IPS DF 6.9 (cell line): ENCODE measurements at regions not wholly inside any gene's neighbourhood (a gene's known extent, or its start where the extent isn't known, plus 50 kb on each side); places are given as distances from the start of the nearest gene placed in this dataset.

Experiments used
- DNase-seq: peaks from one replicate; pipeline ENCODE4 v3.0.0-alpha.2; 2013; ENCODE audit warnings: low read depth, low spot score
- H3K27ac ChIP-seq: one replicate; pipeline ENCODE4 v1.5.1; 2013; ENCODE audit warnings: low read length, control low read depth
- H3K27me3 ChIP-seq: 2 replicates; pipeline ENCODE4 v1.6.1; 2013; ENCODE audit warnings: mild to moderate bottlenecking, low read length; ENCODE audit not compliant: control insufficient read depth, insufficient read depth
- H3K36me3 ChIP-seq: 2 replicates; pipeline ENCODE4 v1.6.1; 2013; ENCODE audit warnings: low read length; ENCODE audit not compliant: control insufficient read depth, insufficient read depth
- H3K4me1 ChIP-seq: 2 replicates; pipeline ENCODE4 v1.6.1; 2013; ENCODE audit warnings: low read length; ENCODE audit not compliant: control insufficient read depth, insufficient read depth
- H3K4me3 ChIP-seq: 2 replicates; pipeline ENCODE4 v1.5.1; 2013; ENCODE audit warnings: mild to moderate bottlenecking, low read length
- H3K9me3 ChIP-seq: 2 replicates; pipeline ENCODE4 v1.6.1; 2013; ENCODE audit warnings: low read length, inconsistent platforms; ENCODE audit not compliant: control insufficient read depth, insufficient read depth
- WGBS: extraction: QIAGEN DNeasy Blood & Tissue Kit; methylation state at CpG from one replicate; pipeline ENCODE4 v1.1.7; 2013; ENCODE audit warnings: mixed read lengths, missing lambda C conversion rate; ENCODE audit not compliant: insufficient read length, insufficient coverage; 5-methylcytosine and 5-hydroxymethylcytosine counted together

DNA sequence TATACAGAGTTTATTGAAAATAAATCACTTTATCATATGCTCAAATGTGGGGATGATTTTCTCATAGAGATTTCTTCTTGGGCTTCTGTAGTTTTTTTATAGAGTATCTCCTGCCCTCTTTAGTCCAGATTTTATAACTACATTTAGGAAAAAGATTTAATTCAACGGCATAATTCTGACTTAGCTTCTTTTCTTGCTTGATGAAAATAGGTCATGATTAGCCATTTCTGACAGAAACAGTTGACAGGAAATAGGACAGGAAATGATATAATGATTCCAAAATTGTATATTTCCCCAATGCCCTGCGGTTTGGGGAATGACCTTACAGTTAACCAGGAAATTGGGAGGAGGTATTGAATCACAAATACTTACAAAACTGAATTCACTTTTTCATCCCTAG is 1531.9 kb upstream of the ACVR2A start:
- no peaks in the 10 kb centered on the region for H3K9me3 ChIP-seq
- H3K36me3 ChIP-seq = no peaks in the 10 kb centered on the region
- no CpG with 5 or more reads among the region's 2 CpGs for WGBS
- no peaks in the 10 kb centered on the region for H3K27me3 ChIP-seq
- no peaks in the 10 kb centered on the region for H3K4me1 ChIP-seq
- DNase-seq = no peak
- no peak overlapping the region for H3K4me3 ChIP-seq
- H3K27ac ChIP-seq = no peak overlapping the region

DNA sequence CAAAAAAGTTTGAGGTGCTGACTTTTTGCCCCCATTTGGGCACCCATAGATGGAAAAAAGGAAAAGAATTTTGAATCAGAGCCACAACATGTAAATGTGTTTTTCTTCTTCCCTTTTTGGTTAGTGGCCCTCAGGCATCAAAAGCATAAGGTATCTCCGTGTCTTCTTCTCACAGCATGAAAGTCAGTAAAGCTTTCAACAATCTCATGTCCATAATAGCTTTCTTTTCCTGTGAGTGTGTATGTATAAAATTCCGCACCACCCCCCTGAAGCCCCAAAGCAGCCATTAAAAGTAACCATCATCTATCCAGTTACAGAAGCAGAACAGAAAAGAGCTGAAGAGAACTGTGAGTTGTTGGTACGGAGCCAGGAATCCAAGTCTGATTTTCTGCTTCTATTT is 1539.7 kb upstream of the ACVR2A start:
- Histone ChIP-seq H3K4me3 (no peak overlapping the region), H3K9me3 (no peaks in the 10 kb centered on the region), H3K36me3 (no peaks in the 10 kb centered on the region), H3K4me1 (no peaks in the 10 kb centered on the region), H3K27me3 (no peaks in the 10 kb centered on the region), H3K27ac (no peak overlapping the region)
- no peak for DNase-seq
- WGBS = no CpG with 5 or more reads among the region's 3 CpGs

DNA sequence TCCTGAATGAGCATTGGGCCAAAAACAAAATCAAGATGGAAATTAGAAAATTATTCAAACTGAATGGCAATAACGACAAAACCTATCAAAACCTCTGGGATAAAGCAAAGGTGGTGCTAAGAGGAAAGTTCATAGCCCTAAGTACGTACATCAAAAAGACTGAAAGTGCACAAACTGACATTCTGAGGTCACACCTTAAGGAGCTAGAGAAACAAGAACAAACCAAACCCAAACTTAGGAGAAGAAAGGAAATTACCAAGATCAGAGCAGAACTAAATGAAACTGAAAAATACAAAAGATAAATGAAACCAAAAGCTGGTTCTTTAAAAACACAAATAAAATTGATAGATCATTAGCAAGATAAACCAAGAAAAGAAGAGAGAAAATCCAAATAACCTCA is 1543.5 kb upstream of the ACVR2A start:
- Histone ChIP-seq H3K36me3 (no peaks in the 10 kb centered on the region), H3K27ac (no peak overlapping the region), H3K9me3 (no peaks in the 10 kb centered on the region), H3K4me3 (no peak overlapping the region), H3K4me1 (no peaks in the 10 kb centered on the region), H3K27me3 (no peaks in the 10 kb centered on the region)
- no CpG with 5 or more reads among the region's 2 CpGs for WGBS
- no peak for DNase-seq

DNA sequence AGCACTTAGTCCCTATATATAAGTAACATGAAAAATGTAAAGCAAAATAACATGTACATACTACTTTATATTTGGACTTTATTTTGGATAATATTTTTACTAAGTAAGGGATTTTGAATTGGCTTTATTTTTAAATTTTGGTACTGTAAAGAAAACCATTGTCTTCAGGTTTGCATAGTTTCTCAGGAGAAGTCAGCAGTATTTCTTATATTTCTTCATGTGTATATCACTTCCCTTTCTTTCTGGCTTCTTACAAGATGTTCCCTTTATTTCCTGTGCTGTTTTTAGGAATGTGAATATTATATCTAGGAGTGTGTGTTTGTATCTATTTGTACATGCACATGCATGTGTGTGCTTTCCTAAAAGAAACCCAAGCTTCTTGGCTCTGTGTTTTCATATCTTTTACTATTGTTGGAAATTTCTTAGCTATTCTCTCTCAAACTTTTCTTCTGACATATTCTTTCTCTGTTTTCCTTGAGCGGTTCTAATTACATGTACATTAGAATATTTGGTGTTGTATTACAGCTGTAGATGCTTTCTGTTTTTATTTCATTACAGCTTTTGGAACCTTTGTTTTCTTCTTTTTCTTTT is 1549.7 kb upstream of the ACVR2A start:
- H3K27ac ChIP-seq = no peak overlapping the region
- no peaks in the 10 kb centered on the region for H3K4me1 ChIP-seq
- WGBS = no CpG with 5 or more reads among the region's 1 CpG
- no peak overlapping the region for H3K4me3 ChIP-seq
- no peaks in the 10 kb centered on the region for H3K9me3 ChIP-seq
- H3K27me3 ChIP-seq = no peaks in the 10 kb centered on the region
- no peaks in the 10 kb centered on the region for H3K36me3 ChIP-seq
- DNase-seq = no peak

DNA sequence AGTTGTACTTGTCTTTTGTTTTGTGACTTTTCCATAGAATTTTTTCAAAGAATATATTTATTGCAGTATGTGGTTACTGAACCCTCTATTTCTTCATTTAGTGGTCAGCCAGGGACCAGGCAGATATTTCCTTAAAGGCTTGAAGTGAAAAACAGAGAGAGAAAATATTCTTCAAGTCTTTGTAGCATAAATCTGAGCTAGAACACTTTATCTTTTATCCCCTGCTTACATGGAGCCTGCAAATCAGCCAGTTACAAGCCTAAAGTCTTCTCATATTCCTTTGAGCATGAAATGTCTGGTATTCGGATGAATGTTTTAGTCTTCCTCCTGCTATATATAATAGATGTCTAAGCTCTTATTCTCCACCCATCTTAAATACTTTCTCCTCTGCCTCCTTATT is 1557.5 kb upstream of the ACVR2A start:
- Histone ChIP-seq H3K36me3 (no peaks in the 10 kb centered on the region), H3K4me3 (no peak overlapping the region), H3K27ac (no peak overlapping the region), H3K9me3 (no peaks in the 10 kb centered on the region), H3K27me3 (no peaks in the 10 kb centered on the region), H3K4me1 (no peaks in the 10 kb centered on the region)
- no peak for DNase-seq
- WGBS = no CpG with 5 or more reads among the region's 1 CpG

DNA sequence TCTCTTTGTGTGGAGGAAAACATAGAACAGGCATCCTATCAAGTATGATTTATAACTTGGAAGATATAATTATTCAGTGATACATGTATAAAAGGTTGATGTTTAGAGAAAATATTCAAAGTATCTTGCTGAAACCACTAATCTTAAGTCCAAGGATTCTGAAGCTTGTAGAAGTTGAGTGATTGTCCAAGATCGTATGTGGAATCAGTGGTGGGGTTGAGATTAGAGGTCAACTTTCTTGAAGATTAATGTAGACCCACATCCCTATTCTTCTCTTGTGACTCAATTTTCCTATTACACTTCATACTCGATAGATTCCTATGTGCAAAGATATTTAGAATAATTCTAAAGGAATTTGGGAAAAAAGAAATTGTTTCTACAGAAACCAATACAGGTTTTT is 1565.9 kb upstream of the ACVR2A start:
- DNase-seq = no peak
- Histone ChIP-seq H3K27me3 (no peaks in the 10 kb centered on the region), H3K4me3 (no peak overlapping the region), H3K4me1 (no peaks in the 10 kb centered on the region), H3K36me3 (no peaks in the 10 kb centered on the region), H3K27ac (no peak overlapping the region), H3K9me3 (no peaks in the 10 kb centered on the region)
- no CpG with 5 or more reads among the region's 2 CpGs for WGBS

DNA sequence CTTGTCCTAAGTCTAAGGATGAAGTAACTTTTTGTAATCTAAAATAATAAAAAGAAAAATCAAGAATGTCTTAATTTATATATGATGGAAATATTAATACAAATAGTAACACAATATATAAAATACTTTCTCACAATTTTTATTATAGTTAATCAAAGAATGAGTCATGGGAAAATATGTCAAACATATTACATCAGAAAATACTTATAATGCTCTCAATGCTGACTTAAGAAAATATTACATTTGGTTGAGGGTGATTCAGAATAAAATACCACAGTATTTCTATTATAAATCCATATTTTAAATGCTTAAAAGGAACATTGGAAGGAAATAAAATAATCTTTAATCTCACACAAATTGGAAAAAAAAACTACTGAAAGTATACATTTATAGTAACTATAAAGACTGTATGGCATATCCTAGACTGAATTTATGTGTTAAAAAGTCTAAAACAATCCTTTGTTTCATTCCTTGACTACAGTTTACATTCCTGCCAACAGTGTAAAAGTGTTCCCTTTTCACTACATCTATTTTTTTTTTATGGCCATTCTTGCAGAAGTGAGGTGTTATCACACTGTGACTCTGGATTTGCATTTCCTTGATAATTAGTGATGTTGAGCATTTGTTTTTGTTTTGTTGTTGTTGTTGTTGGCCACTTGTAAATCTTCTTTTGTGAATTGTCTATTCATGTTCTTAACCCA is 1573.5 kb upstream of the ACVR2A start:
- no peak overlapping the region for H3K4me3 ChIP-seq
- H3K4me1 ChIP-seq = no peaks in the 10 kb centered on the region
- H3K27ac ChIP-seq = no peak overlapping the region
- no peaks in the 10 kb centered on the region for H3K27me3 ChIP-seq
- H3K9me3 ChIP-seq = no peaks in the 10 kb centered on the region
- DNase-seq = no peak
- H3K36me3 ChIP-seq = no peaks in the 10 kb centered on the region

DNA sequence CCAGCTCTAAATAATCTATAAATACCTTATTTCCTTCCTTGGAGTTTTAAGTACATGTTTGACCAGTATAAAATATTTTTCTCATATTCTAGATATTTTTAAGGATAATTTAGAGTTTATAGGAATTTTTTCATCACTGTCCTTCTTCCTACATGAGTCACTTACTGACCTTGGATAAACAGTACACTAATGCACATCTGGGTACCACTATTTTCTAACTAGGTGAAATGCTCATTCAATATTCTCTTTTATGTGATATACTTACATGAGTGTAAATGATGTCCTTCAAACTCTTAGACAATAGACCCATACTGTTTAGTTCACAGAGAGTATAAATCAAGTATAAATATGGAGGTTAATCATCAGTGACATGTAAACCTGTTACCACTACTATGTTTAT is 1574.2 kb upstream of the ACVR2A start:
- Histone ChIP-seq H3K27me3 (no peaks in the 10 kb centered on the region), H3K9me3 (no peaks in the 10 kb centered on the region), H3K27ac (no peak overlapping the region), H3K36me3 (no peaks in the 10 kb centered on the region), H3K4me1 (no peaks in the 10 kb centered on the region), H3K4me3 (no peak overlapping the region)
- DNase-seq = no peak

DNA sequence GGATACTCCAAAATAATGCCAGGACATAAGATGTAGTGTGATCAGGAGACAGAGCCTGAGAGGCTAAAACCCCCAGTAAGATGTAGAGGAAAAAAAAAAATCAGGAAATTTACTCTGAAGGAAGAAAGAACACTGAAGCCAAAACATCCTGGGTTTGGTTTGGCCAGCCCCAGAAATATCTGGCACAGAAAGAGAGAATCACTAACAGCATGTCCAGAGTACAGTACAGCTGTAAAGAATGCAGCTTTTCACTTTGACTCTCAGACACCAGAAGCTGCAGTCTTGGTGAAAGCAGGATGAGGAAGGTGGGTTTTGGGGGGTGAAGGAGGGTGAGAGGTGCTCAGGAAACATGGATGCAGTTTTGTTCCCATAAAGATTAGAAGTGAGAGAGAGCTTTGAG is 1577.7 kb upstream of the ACVR2A start:
- H3K27ac ChIP-seq = no peak overlapping the region
- no peaks in the 10 kb centered on the region for H3K36me3 ChIP-seq
- no peaks in the 10 kb centered on the region for H3K27me3 ChIP-seq
- H3K4me3 ChIP-seq = no peak overlapping the region
- no peaks in the 10 kb centered on the region for H3K4me1 ChIP-seq
- no peak for DNase-seq
- no peaks in the 10 kb centered on the region for H3K9me3 ChIP-seq

DNA sequence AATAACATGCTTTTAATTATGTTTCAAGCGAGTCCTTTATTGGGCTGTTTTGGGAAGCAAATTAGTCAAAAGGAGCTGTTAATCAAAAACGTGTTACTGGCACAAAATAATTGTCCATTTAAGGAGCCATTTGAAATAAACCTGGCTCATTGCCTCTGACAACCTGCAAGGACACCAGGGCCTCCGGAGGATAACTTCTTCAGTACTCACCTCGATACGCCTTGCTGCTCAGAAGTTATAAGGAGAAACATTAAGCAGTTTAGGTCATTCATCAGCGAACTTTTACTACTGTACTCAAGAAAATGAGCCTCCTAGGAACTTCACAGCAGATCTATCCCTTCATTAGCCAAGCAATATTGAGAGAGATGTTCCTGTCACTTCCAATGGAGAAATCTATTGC is 1579.2 kb upstream of the ACVR2A start:
- Histone ChIP-seq H3K4me3 (no peak overlapping the region), H3K27me3 (no peaks in the 10 kb centered on the region), H3K4me1 (no peaks in the 10 kb centered on the region), H3K36me3 (no peaks in the 10 kb centered on the region), H3K27ac (no peak overlapping the region), H3K9me3 (no peaks in the 10 kb centered on the region)
- no peak for DNase-seq
- no CpG with 5 or more reads among the region's 6 CpGs for WGBS

DNA sequence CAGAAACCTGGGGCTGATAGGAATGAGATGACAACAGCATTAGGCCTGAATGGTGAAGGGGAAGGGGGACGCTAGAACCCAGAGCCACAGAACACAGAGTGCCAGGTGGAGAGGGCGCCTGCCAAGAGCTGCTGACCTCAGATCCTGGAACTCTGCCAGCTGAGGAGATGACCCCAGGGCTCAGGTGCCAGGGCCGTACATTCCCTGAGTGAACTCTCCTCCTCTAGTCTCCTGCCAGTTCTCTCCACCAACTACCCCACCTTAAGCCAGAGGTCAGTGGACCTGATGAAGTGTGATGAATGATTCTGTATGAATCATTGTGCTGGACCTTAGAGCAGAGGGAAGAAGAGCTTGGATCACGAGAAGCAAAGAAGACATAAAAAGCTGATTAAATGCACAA is 1582.2 kb upstream of the ACVR2A start:
- no peak overlapping the region for H3K4me3 ChIP-seq
- WGBS = no CpG with 5 or more reads among the region's 4 CpGs
- H3K4me1 ChIP-seq = no peaks in the 10 kb centered on the region
- no peak overlapping the region for H3K27ac ChIP-seq
- H3K36me3 ChIP-seq = no peaks in the 10 kb centered on the region
- H3K9me3 ChIP-seq = no peaks in the 10 kb centered on the region
- DNase-seq = no peak
- no peaks in the 10 kb centered on the region for H3K27me3 ChIP-seq
